SK-MEL-5 (cell line): ENCODE measurements at regions not wholly inside any gene's neighbourhood (a gene's known extent, or its start where the extent isn't known, plus 50 kb on each side); places are given as distances from the start of the nearest gene placed in this dataset.
A peak's percentile ranks its signal among the peaks of the same experiment; 100 is the strongest.
"Not testable (repeated sequence)": the region's sequence is repeated elsewhere in the genome, so short reads cannot be mapped to it uniquely, and the experiment has no call there.

Source experiments
- DNase-seq: peaks from one replicate; pipeline ENCODE4 v3.0.0-alpha.2; 2016; ENCODE audit warnings: low read depth, low spot score
- in situ Hi-C: cut with HindIII; loops from 2 replicates; pipeline ENCODE4 v1.10.0; 2016; ENCODE audit warnings: low sequenced_read_pairs, high pct_unique_total_duplicates, low pct_unique_long_range_greater_than_20kb

- no peak for DNase-seq
- in situ Hi-C loops = no loop called here
Observed at GRCh38 chr5:25764733-25765132, 1120.0 kb upstream of the CDH10 start.

GRCh38 chr5:25763781-25764180 lies 1119.0 kb upstream of the CDH10 start:
- peak; percentile 51 for DNase-seq
- in situ Hi-C loops = no loop called here

- DNase-seq = no peak
- in situ Hi-C loops = no loop called here
Observed at GRCh38 chr5:25754895-25755294, 1110.1 kb upstream of the CDH10 start.

- no peak for DNase-seq
- in situ Hi-C loops = no loop called here
Observed at GRCh38 chr5:25744908-25745307, 1100.1 kb upstream of the CDH10 start.

- no peak for DNase-seq
- in situ Hi-C loops = no loop called here
Observed at GRCh38 chr5:25716680-25717079, 1071.9 kb upstream of the CDH10 start.

- DNase-seq = peak; percentile 39
- in situ Hi-C loops = no loop called here
Observed at GRCh38 chr5:25713259-25713658, 1068.5 kb upstream of the CDH10 start.

- in situ Hi-C loops = no loop called here
- DNase-seq = no peak
Observed at GRCh38 chr5:25707093-25707492, 1062.3 kb upstream of the CDH10 start.

GRCh38 chr5:25701936-25702335 lies 1057.2 kb upstream of the CDH10 start:
- in situ Hi-C loops = no loop called here
- DNase-seq = no peak

GRCh38 chr5:25694801-25695200 lies 1050.0 kb upstream of the CDH10 start:
- DNase-seq = no peak
- in situ Hi-C loops = no loop called here

- no peak for DNase-seq
- in situ Hi-C loops = no loop called here
Observed at GRCh38 chr5:25688156-25688555, 1043.4 kb upstream of the CDH10 start.

- no peak for DNase-seq
- in situ Hi-C loops = no loop called here
Observed at GRCh38 chr5:25669645-25670401, 1025.0 kb upstream of the CDH10 start.

GRCh38 chr5:25662610-25663009 lies 1017.8 kb upstream of the CDH10 start:
- in situ Hi-C loops = no loop called here
- DNase-seq = no peak

GRCh38 chr5:25650316-25650715 lies 1005.5 kb upstream of the CDH10 start:
- not testable (repeated sequence) for DNase-seq

GRCh38 chr5:25649628-25650265 lies 1005.0 kb upstream of the CDH10 start:
- DNase-seq = no peak
- in situ Hi-C loops = no loop called here

More at GRCh38 chr5:25650316-25650715, 1005.5 kb upstream of the CDH10 start:
- in situ Hi-C loops = not testable (repeated sequence)

GRCh38 chr5:25646421-25647341 lies 1001.9 kb upstream of the CDH10 start:
- in situ Hi-C loops = no loop called here
- DNase-seq = no peak

GRCh38 chr5:25641124-25641523 lies 996.3 kb upstream of the CDH10 start:
- DNase-seq = no peak
- in situ Hi-C loops = no loop called here

- DNase-seq = no peak
- in situ Hi-C loops = no loop called here
Observed at GRCh38 chr5:25619273-25619672, 974.5 kb upstream of the CDH10 start.

GRCh38 chr5:25618821-25619220 lies 974.0 kb upstream of the CDH10 start:
- no peak for DNase-seq
- in situ Hi-C loops = no loop called here
